ENCODE measurements at regions not wholly inside any gene's neighbourhood (a gene's known extent, or its start where the extent isn't known, plus 50 kb on each side); places are given as distances from the start of the nearest gene placed in this dataset.

- TF ChIP-seq ZFX (IDR thresholded peaks at IDR 0.05) (no peak), CTCF (conservative IDR thresholded peaks at IDR 0.05) (no peak)
- H3K27ac ChIP-seq = no peak overlapping the region
Observed at GRCh38 chr5:124370601-124371000, 375.8 kb downstream of the ZNF608 start.

- TF ChIP-seq CTCF (conservative IDR thresholded peaks at IDR 0.05) = no peak
- TF ChIP-seq ZFX (IDR thresholded peaks at IDR 0.05) = no peak
- H3K27ac ChIP-seq = no peak overlapping the region
Observed at GRCh38 chr5:124365361-124365801, 381.1 kb downstream of the ZNF608 start.

GRCh38 chr5:124355928-124356327 is 390.5 kb downstream of the ZNF608 start:
- TF ChIP-seq ZFX (IDR thresholded peaks at IDR 0.05) (no peak), CTCF (conservative IDR thresholded peaks at IDR 0.05) (no peak)

GRCh38 chr5:124353016-124353415 is 393.4 kb downstream of the ZNF608 start:
- TF ChIP-seq CTCF (conservative IDR thresholded peaks at IDR 0.05) (no peak), ZFX (IDR thresholded peaks at IDR 0.05) (no peak)
- no peak overlapping the region for H3K27ac ChIP-seq

More at GRCh38 chr5:124355928-124356327, 390.5 kb downstream of the ZNF608 start:
- H3K27ac ChIP-seq = no peak overlapping the region

GRCh38 chr5:124352312-124352711 is 394.1 kb downstream of the ZNF608 start:
- TF ChIP-seq ZFX (IDR thresholded peaks at IDR 0.05) (no peak), CTCF (conservative IDR thresholded peaks at IDR 0.05) (no peak)
- no peak overlapping the region for H3K27ac ChIP-seq

GRCh38 chr5:124349931-124350330 is 396.5 kb downstream of the ZNF608 start:
- TF ChIP-seq ZFX (IDR thresholded peaks at IDR 0.05) (no peak), CTCF (conservative IDR thresholded peaks at IDR 0.05) (no peak)

GRCh38 chr5:124343451-124343867 is 403.0 kb downstream of the ZNF608 start:
- H3K27ac ChIP-seq = no peak overlapping the region
- TF ChIP-seq ZFX (IDR thresholded peaks at IDR 0.05) (no peak), CTCF (conservative IDR thresholded peaks at IDR 0.05) (no peak)

More at GRCh38 chr5:124349931-124350330, 396.5 kb downstream of the ZNF608 start:
- no peak overlapping the region for H3K27ac ChIP-seq
